ENCODE measurements at regions not wholly inside any gene's neighbourhood (a gene's known extent, or its start where the extent isn't known, plus 50 kb on each side); places are given as distances from the start of the nearest gene placed in this dataset.
A peak's percentile ranks its signal among the peaks of the same experiment; 100 is the strongest.

DNA sequence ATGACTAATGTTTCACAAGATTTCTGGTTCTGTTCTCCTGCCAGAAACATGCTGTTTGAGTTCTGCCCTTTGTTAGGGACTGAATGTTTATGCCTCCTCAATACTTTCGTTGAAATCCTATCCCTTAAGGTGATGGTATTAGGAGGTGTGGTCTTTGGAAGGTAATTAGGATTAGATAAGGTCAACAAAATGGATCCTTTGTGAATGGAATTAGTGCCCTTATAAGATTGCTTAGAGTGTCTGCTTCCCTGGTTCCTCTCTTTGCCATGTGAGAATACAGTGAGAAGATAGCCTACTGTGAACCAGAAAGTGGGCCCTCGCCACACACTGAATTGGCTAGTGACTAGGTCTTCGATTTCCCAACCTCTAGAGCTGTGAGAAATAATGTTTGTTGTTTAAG is 621.4 kb upstream of the ALCAM start:
- DNase-seq (ENCODE audit: low read depth), result no peak

- peak; percentile 46 for DNase-seq (ENCODE audit: low read depth)
Observed at GRCh38 chr3:104746056-104746455, 620.7 kb upstream of the ALCAM start.

DNA sequence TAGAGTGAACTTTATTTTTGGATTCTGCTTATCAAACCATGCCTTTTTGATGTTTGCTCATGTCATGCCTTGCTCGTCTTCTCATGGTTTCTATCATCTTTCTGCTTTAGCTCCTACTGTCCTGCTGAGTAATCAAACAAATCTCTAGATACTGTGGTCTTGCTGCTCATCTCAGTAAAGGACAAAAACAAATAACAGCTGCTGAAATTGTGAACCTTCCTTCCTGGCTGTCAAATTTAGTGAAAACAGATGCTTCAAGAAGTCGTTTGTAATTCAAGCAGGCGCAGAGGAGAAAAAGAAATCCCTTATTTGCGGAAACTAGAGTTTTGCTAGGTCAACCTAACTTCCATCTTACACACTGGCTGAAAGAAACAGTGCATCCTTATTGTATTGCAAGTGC is 616.1 kb upstream of the ALCAM start:
- DNase-seq (ENCODE audit: low read depth), result no peak

DNA sequence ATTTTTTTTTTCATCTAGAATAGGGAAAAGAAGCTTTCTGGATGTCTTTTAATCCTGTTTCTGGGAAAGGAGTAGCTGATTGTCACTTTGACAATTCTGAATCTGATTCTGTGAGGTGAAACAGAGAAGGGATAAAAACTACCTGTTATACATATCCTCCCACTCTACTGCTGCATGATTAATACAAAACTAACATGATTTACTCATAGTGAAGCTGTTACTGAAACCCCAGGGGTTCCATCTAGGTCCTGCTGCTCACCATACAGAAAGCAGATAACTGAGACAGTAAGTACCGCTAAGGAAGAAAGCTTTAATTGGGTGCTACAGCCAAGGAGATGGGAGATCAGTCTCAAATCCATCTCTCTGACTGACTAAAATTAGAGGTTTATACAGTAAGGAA is 610.9 kb upstream of the ALCAM start:
- no peak for DNase-seq (ENCODE audit: low read depth)

DNA sequence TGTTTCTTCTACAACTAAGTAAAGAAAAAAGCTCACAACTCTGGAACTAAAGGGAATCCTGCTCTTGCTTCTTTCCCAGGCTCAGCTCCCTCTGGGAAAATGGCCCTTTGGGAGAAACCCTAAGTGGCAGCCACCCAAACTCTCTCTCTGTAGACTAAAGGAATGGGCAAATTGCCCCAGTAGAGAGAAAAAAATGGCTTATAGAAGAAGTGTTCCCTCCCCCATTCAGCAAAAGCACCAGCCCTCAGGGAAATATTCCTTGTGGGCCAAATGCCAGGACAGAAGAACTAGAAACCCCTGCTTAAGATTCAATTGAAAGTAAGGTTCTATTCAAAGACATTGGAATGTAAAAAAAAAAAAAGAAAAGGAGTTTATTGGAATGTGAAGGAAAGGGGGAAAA is 603.7 kb upstream of the ALCAM start:
- DNase-seq (ENCODE audit: low read depth), result no peak

DNA sequence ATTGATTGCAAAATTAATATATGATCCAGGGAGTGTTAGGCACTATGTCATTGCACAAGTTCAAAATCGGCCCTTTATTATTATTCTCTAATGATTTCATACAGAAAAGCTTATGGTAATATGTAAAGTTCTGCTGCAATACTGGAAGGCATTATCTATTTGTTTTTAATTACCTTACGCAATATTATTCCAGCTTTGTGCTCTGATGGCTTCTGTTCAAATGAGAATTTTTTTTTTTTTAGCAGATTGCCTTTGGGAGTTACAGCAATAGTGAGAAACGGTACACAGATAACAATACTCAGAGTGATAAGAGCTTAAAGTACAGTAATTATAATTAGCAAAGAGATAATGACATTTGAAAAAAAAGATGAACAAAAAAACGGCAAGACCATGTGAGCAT is 602.2 kb upstream of the ALCAM start:
- DNase-seq (ENCODE audit: low read depth), result no peak

- DNase-seq (ENCODE audit: low read depth), result no peak
Observed at GRCh38 chr3:104768886-104769285, 597.8 kb upstream of the ALCAM start.

GRCh38 chr3:104779324-104779723 is 587.4 kb upstream of the ALCAM start:
- DNase-seq (ENCODE audit: low read depth), result no peak

DNA sequence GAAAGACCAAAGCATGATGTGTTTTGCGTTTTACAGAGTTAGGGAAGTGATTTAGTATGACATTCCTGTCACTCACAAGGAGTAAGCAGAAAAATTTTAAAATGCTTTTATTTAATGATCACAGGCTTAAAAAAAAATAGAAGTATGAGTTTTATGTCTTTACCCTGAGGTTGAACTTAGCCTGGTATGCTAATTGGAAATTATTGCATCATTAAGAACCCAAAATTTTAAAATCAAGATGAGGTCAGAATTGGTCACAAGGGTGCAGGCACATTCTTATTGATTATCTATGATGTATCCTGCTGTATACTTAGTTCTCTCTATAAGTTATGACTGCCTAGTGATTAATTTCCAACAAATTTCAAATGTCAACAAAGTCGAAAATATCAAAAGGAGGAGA is 585.6 kb upstream of the ALCAM start:
- DNase-seq (ENCODE audit: low read depth), result no peak

GRCh38 chr3:104785947-104786346 is 580.8 kb upstream of the ALCAM start:
- DNase-seq (ENCODE audit: low read depth), result peak; percentile 7

DNA sequence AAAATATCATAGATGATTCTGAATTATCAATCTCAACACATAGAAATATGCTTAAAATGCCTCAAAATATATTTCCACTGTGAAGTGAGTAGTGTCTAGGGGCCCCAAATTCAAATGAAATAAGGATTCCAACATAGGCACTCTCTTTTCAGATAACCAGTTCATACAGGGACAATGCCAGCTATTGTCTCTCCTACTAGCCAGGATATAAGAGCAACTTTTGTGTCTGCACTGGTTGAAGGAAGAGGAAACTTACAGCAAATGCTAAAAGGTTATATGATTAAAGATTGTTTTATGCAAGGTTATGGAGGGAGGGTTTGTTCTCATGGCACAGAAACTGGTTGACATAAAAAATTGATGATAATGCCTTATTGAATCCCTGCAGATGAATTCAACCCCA is 579.4 kb upstream of the ALCAM start:
- DNase-seq (ENCODE audit: low read depth), result no peak

DNA sequence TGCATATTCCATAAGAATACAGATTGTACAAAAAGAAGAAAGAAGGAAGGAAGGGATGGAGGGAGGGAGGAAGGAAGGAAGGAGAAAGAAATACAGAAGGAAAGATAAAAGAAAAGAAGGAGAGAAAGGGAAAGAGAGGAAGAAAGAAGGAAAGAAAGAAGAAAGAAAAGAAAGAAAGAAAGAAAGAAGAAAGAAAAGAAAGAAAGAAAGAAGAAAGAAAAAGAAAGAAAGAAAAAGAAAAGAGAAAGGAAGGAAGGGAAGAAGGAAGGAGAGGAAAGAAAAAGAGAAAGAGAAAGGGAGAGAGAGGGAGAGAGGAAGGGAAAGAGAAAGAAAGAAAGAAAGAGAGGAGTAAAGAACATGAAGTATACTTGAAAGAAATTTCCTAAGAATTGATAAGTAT is 577.9 kb upstream of the ALCAM start:
- DNase-seq (ENCODE audit: low read depth), result no peak

GRCh38 chr3:104791331-104791730 is 575.4 kb upstream of the ALCAM start:
- DNase-seq (ENCODE audit: low read depth), result no peak

- no peak for DNase-seq (ENCODE audit: low read depth)
Observed at GRCh38 chr3:104796556-104796955, 570.2 kb upstream of the ALCAM start.

- DNase-seq (ENCODE audit: low read depth), result no peak
Observed at GRCh38 chr3:104805042-104805441, 561.7 kb upstream of the ALCAM start.

DNA sequence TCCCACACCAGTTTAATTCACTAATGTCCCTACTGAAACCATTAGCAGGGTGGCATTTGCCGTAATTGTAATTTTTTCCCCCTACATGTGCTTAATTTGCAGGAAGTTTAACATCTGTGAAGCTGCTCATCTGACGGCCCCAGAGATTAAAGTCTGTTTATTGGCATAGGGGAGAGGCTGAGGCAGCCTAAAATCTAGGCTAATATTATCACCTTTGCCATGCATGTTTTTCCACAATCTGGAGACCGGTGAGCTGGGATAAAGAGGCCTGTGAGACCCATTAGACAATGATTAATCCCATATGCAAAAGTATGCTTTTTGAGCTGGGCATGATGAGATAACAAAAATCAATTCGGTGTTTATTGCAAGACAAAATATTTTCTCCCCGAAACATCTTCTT is 561.2 kb upstream of the ALCAM start:
- no peak for DNase-seq (ENCODE audit: low read depth)

DNA sequence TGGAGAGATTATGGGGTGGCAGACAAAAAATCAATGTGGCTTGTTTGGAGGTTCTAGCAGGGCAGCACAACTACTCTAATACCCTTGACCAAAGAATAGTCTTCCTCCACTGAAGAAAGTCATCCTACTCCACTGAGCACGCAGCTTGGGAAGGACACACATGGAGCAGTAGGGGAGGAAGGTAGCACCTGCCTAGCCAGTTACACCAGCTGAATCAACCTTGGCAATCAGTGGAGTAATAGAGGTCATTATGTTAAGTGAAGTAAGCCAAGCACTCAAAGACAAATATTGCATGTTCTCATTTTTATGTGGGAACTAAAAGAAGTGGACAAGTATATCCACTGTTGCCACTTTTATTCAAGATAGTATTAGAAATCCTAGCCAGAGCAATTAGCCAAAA is 555.8 kb upstream of the ALCAM start:
- DNase-seq (ENCODE audit: low read depth), result no peak

DNA sequence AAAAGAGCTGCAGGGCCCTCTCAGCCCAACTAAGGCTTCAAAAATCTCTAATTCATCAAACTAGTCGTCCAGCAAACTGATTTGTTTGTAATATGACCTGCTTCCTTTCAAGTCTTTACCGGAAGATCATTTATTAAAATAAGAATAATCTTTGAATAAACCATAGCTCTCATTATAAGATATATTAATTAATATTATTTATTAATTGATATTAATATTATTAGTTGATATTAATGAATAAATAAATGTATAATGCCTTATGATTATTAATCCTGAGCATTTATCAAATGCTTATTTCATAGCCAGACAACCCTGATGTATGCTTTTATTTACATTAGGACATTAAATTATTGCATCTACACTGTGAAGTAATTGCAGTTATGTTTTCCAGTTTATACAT is 550.7 kb upstream of the ALCAM start:
- no peak for DNase-seq (ENCODE audit: low read depth)

- DNase-seq (ENCODE audit: low read depth), result no peak
Observed at GRCh38 chr3:104816716-104817115, 550.0 kb upstream of the ALCAM start.

DNA sequence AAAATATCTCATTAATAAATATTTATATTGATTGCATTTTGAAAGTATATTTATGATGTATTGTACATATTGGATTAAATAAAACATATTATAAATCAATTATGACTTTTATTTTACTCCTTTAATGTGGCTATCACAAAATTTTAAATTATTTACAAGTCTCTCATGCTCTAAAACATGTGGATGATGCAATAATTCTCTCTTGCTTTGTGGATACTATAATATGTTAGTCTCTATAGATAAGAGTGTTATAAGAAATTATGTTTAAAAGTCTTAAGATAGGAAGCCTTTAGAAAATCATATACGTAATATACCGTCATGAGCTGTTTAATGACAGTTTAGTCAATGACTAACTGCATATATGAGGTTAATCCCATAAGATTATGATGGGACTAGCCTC is 547.4 kb upstream of the ALCAM start:
- DNase-seq (ENCODE audit: low read depth), result no peak

GRCh38 chr3:104820959-104821358 is 545.8 kb upstream of the ALCAM start:
- no peak for DNase-seq (ENCODE audit: low read depth)

DNA sequence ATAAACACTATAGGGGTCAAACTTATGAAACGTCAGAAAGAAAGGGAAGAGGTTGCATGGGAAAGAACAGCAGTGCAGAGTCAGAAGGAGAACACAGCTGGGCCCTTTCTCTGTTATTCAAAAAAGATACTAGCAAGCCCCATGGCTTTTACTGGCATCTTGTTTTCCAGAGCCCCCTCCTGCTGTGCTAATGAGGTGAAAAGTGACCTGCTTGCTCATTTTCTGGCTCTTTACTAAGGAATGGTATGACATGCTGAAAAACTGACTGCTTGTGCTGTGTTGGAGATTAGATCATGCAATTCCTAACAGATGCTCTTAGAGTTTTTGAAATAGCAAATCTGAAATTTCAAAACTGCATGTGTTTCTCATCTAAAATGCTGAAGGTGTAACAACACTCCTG is 541.6 kb upstream of the ALCAM start:
- no peak for DNase-seq (ENCODE audit: low read depth)

GRCh38 chr3:104831071-104831470 is 535.6 kb upstream of the ALCAM start:
- no peak for DNase-seq (ENCODE audit: low read depth)

DNA sequence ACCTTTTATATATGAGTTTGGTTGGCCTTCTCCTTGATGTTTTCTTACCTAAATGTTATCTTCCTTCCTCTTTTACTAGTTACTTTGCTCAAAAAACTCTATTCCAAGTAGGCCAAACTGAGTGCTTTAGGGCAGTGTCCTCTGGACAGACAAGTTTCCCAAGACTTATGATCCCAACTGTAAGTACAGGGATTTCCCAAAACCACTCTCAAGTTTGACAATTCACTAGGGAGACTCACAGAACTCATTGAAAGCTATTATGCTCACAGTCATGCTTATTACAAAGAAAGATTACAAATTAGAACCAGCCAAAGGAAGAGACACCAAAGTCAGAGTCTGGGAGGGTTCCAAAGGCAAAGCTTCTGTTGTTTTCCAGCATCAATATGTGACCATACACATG is 534.2 kb upstream of the ALCAM start:
- no peak for DNase-seq (ENCODE audit: low read depth)

DNA sequence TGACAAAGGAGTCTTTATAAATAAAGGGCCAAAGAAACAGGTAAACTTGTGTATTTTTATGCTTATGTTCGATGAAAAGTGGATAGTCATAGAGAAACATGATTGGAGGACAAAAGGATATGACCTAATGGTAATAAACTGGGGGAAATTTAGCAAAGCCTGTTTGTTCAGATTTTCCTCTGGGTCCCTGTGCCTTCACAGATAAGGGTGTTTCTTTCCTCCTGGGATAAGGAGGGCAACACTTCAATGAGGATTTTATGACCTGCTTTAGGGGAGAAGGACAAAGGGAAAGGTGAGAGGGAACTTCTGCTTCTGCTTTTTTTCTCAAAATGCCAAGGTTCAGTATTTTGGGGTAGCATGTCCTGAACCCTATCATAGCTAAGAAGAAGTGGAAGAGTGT is 531.3 kb upstream of the ALCAM start:
- DNase-seq (ENCODE audit: low read depth), result no peak

Measured in ELR (cell line).